Testis (tissue), 2 donors: ENCODE measurements at regions not wholly inside any gene's neighbourhood (a gene's known extent, or its start where the extent isn't known, plus 50 kb on each side); places are given as distances from the start of the nearest gene placed in this dataset.

ENCODE experiments used
- DNase-seq: peaks from one replicate; pipeline ENCODE4 v3.0.0-alpha.2; 2019
- H3K27ac ChIP-seq, 2 donors: fragments of 200-600 bp; sonication (generic); one replicate each; pipeline ENCODE4 v1.5.1; 2019
- H3K27me3 ChIP-seq: fragments of 200-600 bp; sonication (generic); one replicate; pipeline ENCODE4 v1.5.1; 2019
- H3K36me3 ChIP-seq: fragments of 200-600 bp; sonication (generic); one replicate; pipeline ENCODE4 v1.5.1; 2017; ENCODE audit warnings: low read depth; ENCODE audit errors: missing control alignments
- H3K4me1 ChIP-seq: fragments of 200-600 bp; sonication (generic); one replicate; pipeline ENCODE4 v1.5.1; 2019
- H3K4me3 ChIP-seq, 2 donors: fragments of 200-600 bp; sonication (generic); one replicate each; pipeline ENCODE4 v1.5.1; 2017 to 2019
- H3K9me3 ChIP-seq: fragments of 200-600 bp; sonication (generic); one replicate; pipeline ENCODE4 v1.5.1; 2017
- CTCF ChIP-seq, 3 experiments: fragments of 450-650 bp in 2 of 3; fragments of 200-600 bp in 1 of 3; sonication (generic) in 1 of 3; IDR thresholded peaks; one replicate each; pipeline ENCODE4 v1.5.1; 2016 to 2019; ENCODE audit warnings: antibody characterized with exemption in 3 of 3, mild to moderate bottlenecking in 2 of 3, moderate library complexity in 1 of 3
- POLR2A ChIP-seq: fragments of 450-650 bp; IDR thresholded peaks from one replicate; pipeline ENCODE4 v1.6.1; 2017; ENCODE audit warnings: antibody characterized with exemption, mild to moderate bottlenecking, moderate library complexity
- WGBS, 2 donors: methylation state at CpG; one replicate each; pipeline ENCODE4 v1.1.5; 2018; 5-methylcytosine and 5-hydroxymethylcytosine counted together
- intact Hi-C: fragments of 100-400 bp; cut with DNase I; formaldehyde crosslinking; loops from one replicate; pipeline ENCODE4 v1.15.1; 2023; ENCODE audit warnings: low total_unique reads

- Histone ChIP-seq H3K9me3 (no peaks in the 10 kb centered on the region), H3K27ac (no peak overlapping the region), H3K4me3 (no peak overlapping the region), H3K27me3 (no peaks in the 10 kb centered on the region), H3K36me3 (no peaks in the 10 kb centered on the region), H3K4me1 (no peaks in the 10 kb centered on the region)
- no peak for DNase-seq
- TF ChIP-seq CTCF (IDR thresholded peaks at IDR 0.05) (no peak), POLR2A (no peak)
- intact Hi-C loops, result no loop called here
- 44 to 88% methylated on average over 1 of the region's 1 CpG for WGBS, 2 donors
Observed at GRCh38 chr13:70388935-70389334, 280.7 kb upstream of the KLHL1 start.

GRCh38 chr13:70386919-70387318 lies 278.7 kb upstream of the KLHL1 start:
- intact Hi-C loops, result no loop called here
- H3K36me3 ChIP-seq, result no peaks in the 10 kb centered on the region
- TF ChIP-seq CTCF (IDR thresholded peaks at IDR 0.05) (no peak), POLR2A (no peak)
- H3K4me3 ChIP-seq, result no peak overlapping the region
- WGBS, 2 donors, result 81 to 86% methylated on average over 3 to 6 of the region's 6 CpGs
- H3K4me1 ChIP-seq, result no peaks in the 10 kb centered on the region
- DNase-seq, result no peak
- H3K9me3 ChIP-seq, result no peaks in the 10 kb centered on the region
- no peaks in the 10 kb centered on the region for H3K27me3 ChIP-seq
- H3K27ac ChIP-seq, result no peak overlapping the region

GRCh38 chr13:70385852-70386251 lies 277.6 kb upstream of the KLHL1 start:
- 88 to 93% methylated on average over 3 to 4 of the region's 4 CpGs for WGBS, 2 donors
- no peaks in the 10 kb centered on the region for H3K36me3 ChIP-seq
- H3K9me3 ChIP-seq, result no peaks in the 10 kb centered on the region
- H3K27me3 ChIP-seq, result no peaks in the 10 kb centered on the region
- no peak for TF ChIP-seq POLR2A
- no peaks in the 10 kb centered on the region for H3K4me1 ChIP-seq
- intact Hi-C loops, result no loop called here
- H3K27ac ChIP-seq, result no peak overlapping the region
- no peak for DNase-seq
- no peak overlapping the region for H3K4me3 ChIP-seq

GRCh38 chr13:70384156-70384555 lies 275.9 kb upstream of the KLHL1 start:
- no peak for DNase-seq
- Histone ChIP-seq H3K4me1 (no peaks in the 10 kb centered on the region), H3K9me3 (no peaks in the 10 kb centered on the region), H3K27ac (no peak overlapping the region), H3K27me3 (no peaks in the 10 kb centered on the region), H3K4me3 (no peak overlapping the region), H3K36me3 (no peaks in the 10 kb centered on the region)
- TF ChIP-seq POLR2A (no peak), CTCF (IDR thresholded peaks at IDR 0.05) (no peak)
- intact Hi-C loops, result no loop called here
- 83% methylated on average over 3 of the region's 3 CpGs for WGBS, 2 donors

GRCh38 chr13:70380809-70381208 lies 272.6 kb upstream of the KLHL1 start:
- Histone ChIP-seq H3K36me3 (no peaks in the 10 kb centered on the region), H3K27me3 (no peaks in the 10 kb centered on the region), H3K9me3 (no peaks in the 10 kb centered on the region), H3K4me1 (no peaks in the 10 kb centered on the region), H3K27ac (no peak overlapping the region), H3K4me3 (no peak overlapping the region)
- DNase-seq, result no peak
- no peak for TF ChIP-seq POLR2A
- TF ChIP-seq CTCF (IDR thresholded peaks at IDR 0.05), result no peak
- intact Hi-C loops, result no loop called here
- WGBS, 2 donors, result 87 to 88% methylated on average over 2 of the region's 2 CpGs
